ENCODE measurements at regions not wholly inside any gene's neighbourhood (a gene's known extent, or its start where the extent isn't known, plus 50 kb on each side); places are given as distances from the start of the nearest gene placed in this dataset.

GRCh38 chr10:44829426-44829825, 81.7 kb upstream of the TMEM72 start:
- Histone ChIP-seq H4K20me1 (ENCODE audit: control insufficient read depth, insufficient read depth, low read length, poor library complexity, severe bottlenecking) (no peaks in the 10 kb centered on the region), H3K27me3 (replicated peaks in 1 of 4; ENCODE audit: control extremely low read depth in 1 of 4, control insufficient read depth in 3 of 4, insufficient read depth in 4 of 4, low read length in 3 of 4) (no peaks in the 10 kb centered on the region), H3K79me2 (ENCODE audit: control insufficient read depth, insufficient read depth, low read length) (no peaks in the 10 kb centered on the region), H3K9me3 (ENCODE audit: control extremely low read depth in 1 of 3, control insufficient read depth in 2 of 3, insufficient read depth in 1 of 3, low read length in 2 of 3) (no peaks in the 10 kb centered on the region), H3K36me3 (replicated peaks in 1 of 2; ENCODE audit: control extremely low read depth in 1 of 2, control insufficient read depth in 1 of 2, extremely low read depth in 1 of 2, insufficient read depth in 2 of 2, low read length in 1 of 2) (no peaks in the 10 kb centered on the region), H3K27ac (ENCODE audit: low read length in 2 of 2) (no peak overlapping the region), H2AFZ (ENCODE audit: insufficient read depth, low read depth, low read length, poor library complexity, severe bottlenecking) (no peak overlapping the region), H3K9ac (ENCODE audit: low read length) (no peak overlapping the region), H3K4me3 (ENCODE audit: control extremely low read depth in 1 of 5, extremely low read depth in 1 of 5, insufficient read depth in 1 of 5, low read depth in 2 of 5, low read length in 4 of 5) (no peak overlapping the region), H3K4me1 (ENCODE audit: control insufficient read depth in 2 of 2, insufficient read depth in 2 of 2, low read length in 2 of 2) (no peaks in the 10 kb centered on the region), H3K4me2 (replicated peaks; ENCODE audit: low read depth, low read length, poor library complexity, severe bottlenecking) (no peak overlapping the region)
- H3K9me3 Mint-ChIP-seq (ENCODE audit: insufficient read depth), result no peaks in the 10 kb centered on the region
- no peak for ATAC-seq (ENCODE audit: low read depth)
- H3K27ac Mint-ChIP-seq, result no peak overlapping the region
- ChIA-PET CTCF (no interaction called here), POLR2A (no interaction called here)
- 96% methylated on average over 7 of the region's 9 CpGs for WGBS (ENCODE audit: insufficient coverage)
- no peak for DNase-seq
- no peaks in the 10 kb centered on the region for H3K4me1 Mint-ChIP-seq
- no peak for TF ChIP-seq EZH2 (IDR thresholded peaks at IDR 0.05; ENCODE audit: borderline replicate concordance, insufficient read depth, low read depth, low read length, poor library complexity, severe bottlenecking)
- no peak for TF ChIP-seq CTCF (IDR thresholded peaks at IDR 0.05)
- H3K27me3 Mint-ChIP-seq, result peaks cover 6% of the 10 kb centered on the region
- intact Hi-C loops (cut with micrococcal nuclease), result no loop called here
- no peak overlapping the region for H3K4me3 Mint-ChIP-seq

GRCh38 chr10:44830022-44830421, 81.1 kb upstream of the TMEM72 start:
- Mint-ChIP-seq H3K9me3 (ENCODE audit: insufficient read depth) (no peaks in the 10 kb centered on the region), H3K4me3 (no peak overlapping the region), H3K27ac (no peak overlapping the region), H3K4me1 (no peaks in the 10 kb centered on the region), H3K27me3 (peaks cover 6% of the 10 kb centered on the region)
- WGBS (ENCODE audit: insufficient coverage), result no CpG with 5 or more reads among the region's 4 CpGs
- no peaks in the 10 kb centered on the region for H3K79me2 ChIP-seq (ENCODE audit: control insufficient read depth, insufficient read depth, low read length)
- H3K4me2 ChIP-seq (replicated peaks; ENCODE audit: low read depth, low read length, poor library complexity, severe bottlenecking), result no peak overlapping the region
- no peaks in the 10 kb centered on the region for H3K4me1 ChIP-seq (ENCODE audit: control insufficient read depth in 2 of 2, insufficient read depth in 2 of 2, low read length in 2 of 2)
- no peak overlapping the region for H3K27ac ChIP-seq (ENCODE audit: low read length in 2 of 2)
- ChIA-PET CTCF (no interaction called here), POLR2A (no interaction called here)
- intact Hi-C loops (cut with micrococcal nuclease), result no loop called here
- no peaks in the 10 kb centered on the region for H4K20me1 ChIP-seq (ENCODE audit: control insufficient read depth, insufficient read depth, low read length, poor library complexity, severe bottlenecking)
- no peak overlapping the region for H3K9ac ChIP-seq (ENCODE audit: low read length)
- H3K27me3 ChIP-seq (replicated peaks in 1 of 4; ENCODE audit: control extremely low read depth in 1 of 4, control insufficient read depth in 3 of 4, insufficient read depth in 4 of 4, low read length in 3 of 4), result no peaks in the 10 kb centered on the region
- TF ChIP-seq CTCF (IDR thresholded peaks at IDR 0.05) (no peak), EZH2 (IDR thresholded peaks at IDR 0.05; ENCODE audit: borderline replicate concordance, insufficient read depth, low read depth, low read length, poor library complexity, severe bottlenecking) (no peak)
- no peaks in the 10 kb centered on the region for H3K36me3 ChIP-seq (replicated peaks in 1 of 2; ENCODE audit: control extremely low read depth in 1 of 2, control insufficient read depth in 1 of 2, extremely low read depth in 1 of 2, insufficient read depth in 2 of 2, low read length in 1 of 2)
- no peak for DNase-seq
- no peak overlapping the region for H2AFZ ChIP-seq (ENCODE audit: insufficient read depth, low read depth, low read length, poor library complexity, severe bottlenecking)
- H3K9me3 ChIP-seq (ENCODE audit: control extremely low read depth in 1 of 3, control insufficient read depth in 2 of 3, insufficient read depth in 1 of 3, low read length in 2 of 3), result no peaks in the 10 kb centered on the region
- ATAC-seq (ENCODE audit: low read depth), result no peak
- no peak overlapping the region for H3K4me3 ChIP-seq (ENCODE audit: control extremely low read depth in 1 of 5, extremely low read depth in 1 of 5, insufficient read depth in 1 of 5, low read depth in 2 of 5, low read length in 4 of 5)

Measured in B cell (primary cell).